ENCODE measurements at regions not wholly inside any gene's neighbourhood (a gene's known extent, or its start where the extent isn't known, plus 50 kb on each side); places are given as distances from the start of the nearest gene placed in this dataset.

GRCh38 chr2:223251656-223252229, 199.8 kb downstream of the KCNE4 start:
- Mint-ChIP-seq H3K27me3 (ENCODE audit: low read depth) (no peaks in the 10 kb centered on the region; the same call in 1 of the 2 replicates), H3K4me3 (no peak overlapping the region), H3K4me1 (no peaks in the 10 kb centered on the region), H3K9me3 (peaks cover 22% of the 10 kb centered on the region), H3K36me3 (0 out of 2 replicates have a peak, but pooled peaks cover 1% of the 10 kb centered on the region), H3K27ac (no peak overlapping the region)
- POLR2A ChIA-PET: no interaction called here
- CTCF ChIA-PET: interaction anchor here (0.8 kb wide), 1 partner anchor 280 kb away, joined by 4 read pairs; no protein-coding TSS in a partner anchor
- no peak for DNase-seq (ENCODE audit: low spot score)
- TF ChIP-seq RORB (CRISPR knock-in tag; IDR thresholded peaks at IDR 0.05) (no peak), ZNF512 (CRISPR knock-in tag; IDR thresholded peaks at IDR 0.05; ENCODE audit: borderline replicate concordance) (no peak), MXD4 (CRISPR knock-in tag; IDR thresholded peaks at IDR 0.05; ENCODE audit: borderline replicate concordance) (no peak), SMAD4 (CRISPR knock-in tag; IDR thresholded peaks at IDR 0.05) (no peak), SMAD3 (CRISPR knock-in tag; IDR thresholded peaks at IDR 0.05; ENCODE audit: borderline replicate concordance) (no peak), ZNF232 (CRISPR knock-in tag; IDR thresholded peaks at IDR 0.05) (no peak), TEAD1 (CRISPR knock-in tag; IDR thresholded peaks at IDR 0.05) (no peak), AR (CRISPR knock-in tag; IDR thresholded peaks at IDR 0.05) (no peak), JUN (CRISPR knock-in tag; IDR thresholded peaks at IDR 0.05) (no peak), E2F5 (CRISPR knock-in tag; IDR thresholded peaks at IDR 0.05) (no peak), CDX4 (CRISPR knock-in tag; IDR thresholded peaks at IDR 0.05; ENCODE audit: borderline replicate concordance) (no peak), IRF2 (CRISPR knock-in tag; IDR thresholded peaks at IDR 0.05; ENCODE audit: borderline replicate concordance, low read depth) (no peak), ZMAT4 (CRISPR knock-in tag; IDR thresholded peaks at IDR 0.05) (no peak), SOX15 (CRISPR knock-in tag; IDR thresholded peaks at IDR 0.05) (no peak), GABPB1 (CRISPR knock-in tag; IDR thresholded peaks at IDR 0.05) (no peak), MAX (CRISPR knock-in tag; IDR thresholded peaks at IDR 0.05) (no peak), GTF2I (CRISPR knock-in tag; conservative IDR thresholded peaks at IDR 0.05) (no peak), OVOL2 (CRISPR knock-in tag; IDR thresholded peaks at IDR 0.05; ENCODE audit: borderline replicate concordance) (no peak)
- ATAC-seq: no peak

- CTCF ChIA-PET: no interaction called here
- Mint-ChIP-seq H3K27me3 (ENCODE audit: low read depth) (no peaks in the 10 kb centered on the region; the same call in 1 of the 2 replicates), H3K4me3 (no peak overlapping the region), H3K4me1 (no peaks in the 10 kb centered on the region), H3K36me3 (peaks cover 7% of the 10 kb centered on the region), H3K9me3 (peaks cover 34% of the 10 kb centered on the region), H3K27ac (no peak overlapping the region)
- DNase-seq (ENCODE audit: low spot score): no peak
- POLR2A ChIA-PET: interaction anchor here (0.5 kb wide), 1 partner anchor 651 kb away, joined by 3 read pairs; no protein-coding TSS in a partner anchor
- ATAC-seq: no peak
- TF ChIP-seq ZNF425 (CRISPR knock-in tag; conservative IDR thresholded peaks at IDR 0.05) (no peak), ZNF219 (CRISPR knock-in tag; IDR thresholded peaks at IDR 0.05; ENCODE audit: borderline replicate concordance) (no peak), SMAD4 (CRISPR knock-in tag; IDR thresholded peaks at IDR 0.05) (no peak), ZSCAN18 (CRISPR knock-in tag; IDR thresholded peaks at IDR 0.05) (no peak), ZNF423 (CRISPR knock-in tag; IDR thresholded peaks at IDR 0.05) (no peak), TP53 (CRISPR knock-in tag; IDR thresholded peaks at IDR 0.05) (no peak), ATF3 (CRISPR knock-in tag; conservative IDR thresholded peaks at IDR 0.05) (no peak)
These were observed 208.7 kb downstream of the KCNE4 start for GRCh38 chr2:223260681-223261080.
